ENCODE measurements at regions not wholly inside any gene's neighbourhood (a gene's known extent, or its start where the extent isn't known, plus 50 kb on each side); places are given as distances from the start of the nearest gene placed in this dataset.
"Not testable (repeated sequence)": the region's sequence is repeated elsewhere in the genome, so short reads cannot be mapped to it uniquely, and the experiment has no call there.

- TF ChIP-seq CTCF (IDR thresholded peaks at IDR 0.05; ENCODE audit: low read depth, low read length) = no peak
- no peak for DNase-seq
- H3K4me3 ChIP-seq (ENCODE audit: low read depth, low read length) = no peak overlapping the region
Observed at GRCh38 chr21:17269760-17270159, 243.1 kb upstream of the CXADR start.

GRCh38 chr21:17270229-17270628, 242.6 kb upstream of the CXADR start:
- Histone ChIP-seq H3K4me3 (ENCODE audit: low read depth, low read length) (no peak overlapping the region), H3K36me3 (no peaks in the 10 kb centered on the region), H3K27ac (no peak overlapping the region), H3K27me3 (ENCODE audit: insufficient read depth, low read depth, severe bottlenecking) (peaks cover 8% of the 10 kb centered on the region), H3K9me3 (ENCODE audit: severe bottlenecking) (peaks cover 3% of the 10 kb centered on the region)
- no peak for TF ChIP-seq CTCF (IDR thresholded peaks at IDR 0.05; ENCODE audit: low read depth, low read length)
- DNase-seq = no peak

More at GRCh38 chr21:17269760-17270159, 243.1 kb upstream of the CXADR start:
- Histone ChIP-seq H3K9me3 (ENCODE audit: severe bottlenecking) (peaks cover 3% of the 10 kb centered on the region), H3K27ac (no peak overlapping the region), H3K27me3 (ENCODE audit: insufficient read depth, low read depth, severe bottlenecking) (peaks cover 10% of the 10 kb centered on the region), H3K36me3 (no peaks in the 10 kb centered on the region)

- TF ChIP-seq CTCF (IDR thresholded peaks at IDR 0.05; ENCODE audit: low read depth, low read length) = no peak
- no peak for DNase-seq
Observed at GRCh38 chr21:17279663-17280062, 233.2 kb upstream of the CXADR start.

GRCh38 chr21:17293016-17293562, 219.8 kb upstream of the CXADR start:
- not testable (repeated sequence) for DNase-seq; H3K27me3 ChIP-seq (ENCODE audit: insufficient read depth, low read depth, severe bottlenecking); H3K27ac ChIP-seq; H3K4me3 ChIP-seq (ENCODE audit: low read depth, low read length); H3K36me3 ChIP-seq
- peaks cover 15% of the 10 kb centered on the region for H3K9me3 ChIP-seq (ENCODE audit: severe bottlenecking)

More at GRCh38 chr21:17279663-17280062, 233.2 kb upstream of the CXADR start:
- Histone ChIP-seq H3K36me3 (no peaks in the 10 kb centered on the region), H3K27ac (no peak overlapping the region), H3K27me3 (ENCODE audit: insufficient read depth, low read depth, severe bottlenecking) (peaks cover 2% of the 10 kb centered on the region), H3K4me3 (ENCODE audit: low read depth, low read length) (no peak overlapping the region), H3K9me3 (ENCODE audit: severe bottlenecking) (no peaks in the 10 kb centered on the region)

GRCh38 chr21:17295997-17296396, 216.8 kb upstream of the CXADR start:
- Histone ChIP-seq H3K27ac (no peak overlapping the region), H3K27me3 (ENCODE audit: insufficient read depth, low read depth, severe bottlenecking) (no peaks in the 10 kb centered on the region), H3K4me3 (ENCODE audit: low read depth, low read length) (no peak overlapping the region), H3K36me3 (no peaks in the 10 kb centered on the region), H3K9me3 (ENCODE audit: severe bottlenecking) (peaks cover 15% of the 10 kb centered on the region)
- DNase-seq = no peak
- no peak for TF ChIP-seq CTCF (IDR thresholded peaks at IDR 0.05; ENCODE audit: low read depth, low read length)

GRCh38 chr21:17299576-17299975, 213.3 kb upstream of the CXADR start:
- H3K4me3 ChIP-seq (ENCODE audit: low read depth, low read length); H3K27me3 ChIP-seq (ENCODE audit: insufficient read depth, low read depth, severe bottlenecking); H3K36me3 ChIP-seq; H3K9me3 ChIP-seq (ENCODE audit: severe bottlenecking); DNase-seq; H3K27ac ChIP-seq: not testable (repeated sequence)

- DNase-seq; H3K27me3 ChIP-seq (ENCODE audit: insufficient read depth, low read depth, severe bottlenecking); H3K4me3 ChIP-seq (ENCODE audit: low read depth, low read length): not testable (repeated sequence)
Observed at GRCh38 chr21:17327715-17328114, 185.1 kb upstream of the CXADR start.

More at GRCh38 chr21:17327715-17328114, 185.1 kb upstream of the CXADR start:
- H3K36me3 ChIP-seq; H3K27ac ChIP-seq; H3K9me3 ChIP-seq (ENCODE audit: severe bottlenecking): not testable (repeated sequence)
